Trophoblast cell (in vitro differentiated cells and primary cell): ENCODE measurements at regions not wholly inside any gene's neighbourhood (a gene's known extent, or its start where the extent isn't known, plus 50 kb on each side); places are given as distances from the start of the nearest gene placed in this dataset.

Experiments used
- DNase-seq, 2 donors: peaks; one replicate each; pipeline ENCODE4 v3.0.0-alpha.2; 2016
- H2AFZ ChIP-seq: 2 replicates; pipeline ENCODE4 v1.6.1; 2013; ENCODE audit warnings: low read length, moderate library complexity, mild to moderate bottlenecking; ENCODE audit not compliant: insufficient read depth, poor library complexity
- H2AK5ac ChIP-seq: 2 replicates; pipeline ENCODE4 v1.6.1; 2013; ENCODE audit warnings: mild to moderate bottlenecking, low read length
- H2BK120ac ChIP-seq: 2 replicates; pipeline ENCODE4 v1.6.1; 2013; ENCODE audit warnings: low read length, mild to moderate bottlenecking, moderate library complexity; ENCODE audit not compliant: insufficient read depth, poor library complexity
- H2BK12ac ChIP-seq: 2 replicates; pipeline ENCODE4 v1.6.1; 2013; ENCODE audit warnings: mild to moderate bottlenecking, low read length, moderate library complexity
- H2BK5ac ChIP-seq: 2 replicates; pipeline ENCODE4 v1.6.1; 2013; ENCODE audit warnings: low read length, low read depth, moderate library complexity, mild to moderate bottlenecking; ENCODE audit not compliant: poor library complexity
- H3K14ac ChIP-seq: 2 replicates; pipeline ENCODE4 v1.6.1; 2013; ENCODE audit warnings: mild to moderate bottlenecking, low read length
- H3K18ac ChIP-seq: 2 replicates; pipeline ENCODE4 v1.6.1; 2013; ENCODE audit warnings: mild to moderate bottlenecking, low read length
- H3K23ac ChIP-seq: 2 replicates; pipeline ENCODE4 v1.6.1; 2013; ENCODE audit warnings: low read length
- H3K27ac ChIP-seq: 2 replicates; pipeline ENCODE4 v1.5.1; 2013; ENCODE audit warnings: low read depth, mild to moderate bottlenecking, inconsistent platforms, low read length, moderate library complexity
- H3K27me3 ChIP-seq: 2 replicates; pipeline ENCODE4 v1.6.1; 2013; ENCODE audit warnings: inconsistent platforms, mild to moderate bottlenecking, low read length, moderate library complexity; ENCODE audit not compliant: insufficient read depth
- H3K36me3 ChIP-seq, 2 experiments: 1 replicate in 1 of 2; 2 replicates in 1 of 2; pipeline ENCODE4 v1.6.1; 2013; ENCODE audit warnings: low read length in 2 of 2, mild to moderate bottlenecking in 2 of 2, moderate library complexity in 1 of 2; ENCODE audit not compliant: insufficient read depth in 2 of 2, control insufficient read depth in 1 of 2
- H3K4ac ChIP-seq: 2 replicates; pipeline ENCODE4 v1.6.1; 2013; ENCODE audit warnings: low read depth, mild to moderate bottlenecking, low read length, moderate library complexity
- H3K4me1 ChIP-seq, 2 experiments: 1 replicate in 1 of 2; 2 replicates in 1 of 2; pipeline ENCODE4 v1.6.1; 2013; ENCODE audit warnings: low read length in 2 of 2, mild to moderate bottlenecking in 2 of 2, moderate library complexity in 1 of 2; ENCODE audit not compliant: insufficient read depth in 2 of 2, control insufficient read depth in 1 of 2
- H3K4me2 ChIP-seq: 2 replicates; pipeline ENCODE4 v1.6.1; 2013; ENCODE audit warnings: inconsistent platforms, mild to moderate bottlenecking, low read length, moderate library complexity
- H3K4me3 ChIP-seq: 2 replicates; pipeline ENCODE4 v1.5.1; 2013; ENCODE audit warnings: mild to moderate bottlenecking, low read depth, low read length, inconsistent platforms
- H3K79me1 ChIP-seq: one replicate; pipeline ENCODE4 v1.6.1; 2013; ENCODE audit warnings: low read length
- H3K79me2 ChIP-seq: 2 replicates; pipeline ENCODE4 v1.6.1; 2013; ENCODE audit warnings: low read length, mild to moderate bottlenecking; ENCODE audit not compliant: control insufficient read depth, insufficient read depth, poor library complexity
- H3K9ac ChIP-seq: 2 replicates; pipeline ENCODE4 v1.6.1; 2013; ENCODE audit warnings: mild to moderate bottlenecking, low read length
- H3K9me3 ChIP-seq: 2 replicates; pipeline ENCODE4 v1.6.1; 2013; ENCODE audit warnings: low read depth, mild to moderate bottlenecking, control low read depth, inconsistent platforms, low read length; ENCODE audit not compliant: insufficient read depth
- H4K12ac ChIP-seq: 2 replicates; pipeline ENCODE4 v1.6.1; 2013; ENCODE audit warnings: low read depth, mild to moderate bottlenecking, low read length, moderate library complexity
- H4K8ac ChIP-seq: 2 replicates; pipeline ENCODE4 v1.6.1; 2013; ENCODE audit warnings: low read depth, mild to moderate bottlenecking, low read length, moderate library complexity
- H4K91ac ChIP-seq: one replicate; pipeline ENCODE4 v1.6.1; 2013; ENCODE audit warnings: low read depth, mild to moderate bottlenecking, low read length, moderate library complexity
- WGBS: extraction: QIAGEN DNeasy Blood & Tissue Kit; methylation state at CpG from one replicate; pipeline ENCODE4 v1.1.7; 2013; ENCODE audit warnings: missing lambda C conversion rate; ENCODE audit not compliant: insufficient read length, insufficient coverage; ENCODE audit errors: extremely low coverage; 5-methylcytosine and 5-hydroxymethylcytosine counted together

GRCh38 chr2:160635488-160635887 is 141.9 kb upstream of the RBMS1 start:
- H3K9ac ChIP-seq: no peak overlapping the region
- no peak overlapping the region for H3K4me2 ChIP-seq
- no peak overlapping the region for H3K4me3 ChIP-seq
- H4K91ac ChIP-seq: no peak overlapping the region
- WGBS: no CpG with 5 or more reads among the region's 2 CpGs
- H3K27me3 ChIP-seq: no peaks in the 10 kb centered on the region
- H3K4me1 ChIP-seq: peaks cover 3 to 7% of the 10 kb centered on the region in 2 experiments
- H2BK5ac ChIP-seq: no peak overlapping the region
- H3K14ac ChIP-seq: no peak overlapping the region
- H2BK120ac ChIP-seq: no peak overlapping the region
- H3K4ac ChIP-seq: no peak overlapping the region
- no peak overlapping the region for H3K18ac ChIP-seq
- no peak overlapping the region for H2AFZ ChIP-seq
- H3K79me2 ChIP-seq: no peaks in the 10 kb centered on the region
- H2BK12ac ChIP-seq: no peak overlapping the region
- H3K27ac ChIP-seq: no peak overlapping the region
- H4K8ac ChIP-seq: no peak overlapping the region
- DNase-seq: no peak
- H3K79me1 ChIP-seq: no peaks in the 10 kb centered on the region
- peaks cover 0 to 2% of the 10 kb centered on the region in 2 experiments for H3K36me3 ChIP-seq
- no peaks in the 10 kb centered on the region for H3K9me3 ChIP-seq
- H4K12ac ChIP-seq: no peak overlapping the region
- no peak overlapping the region for H3K23ac ChIP-seq
- no peak overlapping the region for H2AK5ac ChIP-seq

GRCh38 chr2:160639472-160639871 is 145.9 kb upstream of the RBMS1 start:
- Histone ChIP-seq H2BK120ac (no peak overlapping the region), H2BK5ac (no peak overlapping the region), H2AFZ (no peak overlapping the region), H3K79me2 (no peaks in the 10 kb centered on the region), H3K27ac (no peak overlapping the region), H3K14ac (no peak overlapping the region), H3K9ac (no peak overlapping the region), H3K27me3 (no peaks in the 10 kb centered on the region), H3K4me3 (no peak overlapping the region), H3K23ac (no peak overlapping the region), H3K18ac (no peak overlapping the region), H3K4me1 (peaks cover 3% of the 10 kb centered on the region in 2 experiments), H4K91ac (no peak overlapping the region), H4K12ac (no peak overlapping the region), H2AK5ac (no peak overlapping the region), H3K9me3 (no peaks in the 10 kb centered on the region), H3K79me1 (no peaks in the 10 kb centered on the region), H2BK12ac (no peak overlapping the region), H3K4me2 (no peak overlapping the region), H4K8ac (no peak overlapping the region), H3K36me3 (peaks cover 0 to 2% of the 10 kb centered on the region in 2 experiments), H3K4ac (no peak overlapping the region)
- no peak for DNase-seq

GRCh38 chr2:160646684-160647444 is 153.3 kb upstream of the RBMS1 start:
- Histone ChIP-seq H4K12ac (no peak overlapping the region), H3K4me3 (no peak overlapping the region), H3K79me2 (no peaks in the 10 kb centered on the region), H3K9ac (no peak overlapping the region), H2AFZ (no peak overlapping the region), H2AK5ac (no peak overlapping the region), H2BK12ac (no peak overlapping the region), H3K79me1 (peaks cover 3% of the 10 kb centered on the region), H3K18ac (no peak overlapping the region), H2BK5ac (no peak overlapping the region), H2BK120ac (no peak overlapping the region), H3K23ac (peak overlapping the region; percentile 44), H4K91ac (no peak overlapping the region), H3K36me3 (no peaks in the 10 kb centered on the region), H3K4me2 (no peak overlapping the region), H3K27me3 (no peaks in the 10 kb centered on the region), H4K8ac (no peak overlapping the region), H3K9me3 (no peaks in the 10 kb centered on the region), H3K27ac (no peak overlapping the region), H3K14ac (no peak overlapping the region), H3K4me1 (peaks cover 8 to 9% of the 10 kb centered on the region in 2 experiments), H3K4ac (no peak overlapping the region)
- no peak for DNase-seq
- no CpG with 5 or more reads among the region's 6 CpGs for WGBS

DNA sequence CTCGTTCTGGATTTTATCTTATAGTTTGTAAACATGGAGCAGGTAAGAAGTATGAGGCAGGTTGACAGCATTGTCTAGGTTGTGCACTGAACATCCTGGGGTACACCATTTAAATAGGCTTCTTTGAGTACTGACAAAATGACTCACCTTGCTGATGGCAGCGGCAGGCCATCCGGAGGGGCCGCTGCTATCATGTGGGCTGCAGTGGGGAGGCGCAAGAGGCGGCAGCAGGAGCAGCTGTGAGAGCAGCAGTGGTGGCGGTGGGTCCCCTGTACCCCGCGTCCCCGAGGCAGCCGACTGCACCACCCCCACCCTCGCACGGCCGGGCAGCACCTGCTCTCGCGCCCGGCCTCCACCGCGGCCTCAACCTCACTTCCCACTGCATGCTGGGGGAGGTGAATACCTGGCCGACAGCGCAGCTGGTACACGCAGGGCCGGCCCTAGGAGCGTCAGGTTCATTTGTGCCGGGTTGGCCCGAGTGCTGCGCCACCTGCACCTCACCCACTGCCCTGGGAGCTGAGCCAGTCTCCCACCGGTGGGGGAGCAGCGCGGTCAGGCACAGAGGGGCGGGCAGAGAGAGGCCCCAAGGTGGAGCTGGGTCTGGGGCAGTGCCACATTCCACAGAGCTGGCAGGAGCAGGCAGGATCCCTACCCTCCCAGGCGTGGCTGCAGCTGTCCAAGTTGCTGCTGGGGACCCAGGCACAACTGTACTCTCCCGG is 154.5 kb upstream of the RBMS1 start:
- Histone ChIP-seq H4K12ac (no peak overlapping the region), H2AK5ac (no peak overlapping the region), H2BK120ac (no peak overlapping the region), H3K4me3 (no peak overlapping the region), H3K4me1 (peaks cover 8 to 9% of the 10 kb centered on the region in 2 experiments), H3K4ac (no peak overlapping the region), H3K79me1 (peaks cover 3% of the 10 kb centered on the region), H3K36me3 (no peaks in the 10 kb centered on the region), H4K8ac (no peak overlapping the region), H2BK12ac (peak overlapping the region; percentile 20), H3K4me2 (no peak overlapping the region), H3K9ac (no peak overlapping the region), H3K18ac (peak overlapping the region; percentile 2), H3K9me3 (no peaks in the 10 kb centered on the region), H4K91ac (peak overlapping the region; percentile 9), H2BK5ac (no peak overlapping the region), H2AFZ (no peak overlapping the region), H3K79me2 (no peaks in the 10 kb centered on the region), H3K27me3 (no peaks in the 10 kb centered on the region), H3K27ac (no peak overlapping the region), H3K23ac (no peak overlapping the region), H3K14ac (no peak overlapping the region)
- DNase-seq: no peak
- no CpG with 5 or more reads among the region's 33 CpGs for WGBS
